Iris pigment epithelial cell (primary cell): ENCODE measurements at regions not wholly inside any gene's neighbourhood (a gene's known extent, or its start where the extent isn't known, plus 50 kb on each side); places are given as distances from the start of the nearest gene placed in this dataset.

Source experiments
- DNase-seq: peaks from one replicate; pipeline ENCODE4 v3.0.0-alpha.2; 2011; ENCODE audit warnings: low read depth

DNA sequence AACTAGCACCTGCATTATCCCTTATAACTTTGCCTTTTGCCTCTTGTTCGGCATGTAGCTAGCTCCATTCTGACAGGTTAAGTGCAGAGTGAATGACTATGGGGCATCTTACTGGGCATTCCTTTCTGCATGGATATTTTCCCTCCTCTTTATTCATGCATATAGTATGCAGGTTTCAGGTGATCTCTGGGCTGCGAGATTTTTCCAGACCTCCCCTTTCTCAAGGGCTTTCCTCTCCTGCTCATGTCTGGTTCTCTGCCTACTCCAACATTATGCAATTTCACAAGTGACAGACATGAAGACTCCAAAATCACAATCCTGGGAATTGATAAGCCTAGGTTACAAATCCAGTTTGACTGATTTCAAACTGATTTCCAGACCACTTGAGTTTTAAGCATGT, 503.8 kb downstream of the NXPH1 start:
- DNase-seq = no peak

DNA sequence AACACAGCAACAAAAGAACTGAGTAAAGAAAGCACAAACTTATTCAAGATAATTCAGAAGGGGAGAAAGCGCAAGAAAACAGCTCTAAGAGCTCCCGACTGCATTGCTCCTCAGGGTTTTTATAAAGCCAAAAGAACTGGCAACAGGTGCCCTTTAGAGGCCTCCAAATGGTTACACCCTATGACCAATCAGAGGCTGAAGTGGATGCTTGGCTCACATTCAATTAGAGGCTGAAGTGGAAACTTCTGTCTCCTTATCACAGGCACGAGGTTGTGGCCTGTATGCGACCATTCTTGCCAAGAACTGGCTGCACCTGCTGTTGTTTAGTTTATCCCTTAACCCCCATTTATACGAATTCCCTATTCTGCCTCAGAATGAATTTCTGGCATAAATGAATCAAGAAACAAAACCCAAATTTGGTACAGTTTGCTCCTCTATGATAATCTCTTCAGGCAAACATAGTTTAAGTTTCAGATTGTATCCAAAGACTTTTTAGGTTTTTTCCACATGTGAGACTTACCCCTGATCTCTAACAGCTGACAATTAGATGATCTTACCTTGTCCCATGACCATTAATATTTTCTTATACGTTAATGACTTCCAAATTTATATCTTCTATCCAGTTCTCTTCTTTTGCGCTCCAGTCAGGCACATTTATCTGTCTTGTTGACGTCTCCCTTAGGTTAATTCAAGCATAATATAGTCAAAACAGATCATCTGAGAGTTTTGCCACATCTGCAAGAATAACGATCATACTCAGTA, 504.8 kb downstream of the NXPH1 start:
- DNase-seq = no peak

DNA sequence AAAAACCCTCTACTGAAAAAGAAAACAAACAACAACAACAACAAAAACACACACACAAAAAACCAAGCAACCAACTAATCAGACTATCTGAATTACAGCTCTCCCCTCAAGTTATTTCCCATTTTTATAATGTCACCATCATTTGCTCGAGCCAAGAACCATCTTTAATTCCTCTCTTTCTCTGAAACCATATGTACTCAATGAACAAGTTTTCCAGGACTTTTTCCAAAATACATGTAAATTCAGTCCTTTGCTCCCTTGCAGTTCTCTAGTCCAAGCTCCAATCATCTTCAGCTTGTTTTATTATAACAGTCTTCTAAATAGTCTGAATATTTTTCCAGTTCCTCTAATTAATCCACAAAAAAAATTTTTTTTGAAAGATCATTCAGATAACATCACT, 506.0 kb downstream of the NXPH1 start:
- DNase-seq = no peak

DNA sequence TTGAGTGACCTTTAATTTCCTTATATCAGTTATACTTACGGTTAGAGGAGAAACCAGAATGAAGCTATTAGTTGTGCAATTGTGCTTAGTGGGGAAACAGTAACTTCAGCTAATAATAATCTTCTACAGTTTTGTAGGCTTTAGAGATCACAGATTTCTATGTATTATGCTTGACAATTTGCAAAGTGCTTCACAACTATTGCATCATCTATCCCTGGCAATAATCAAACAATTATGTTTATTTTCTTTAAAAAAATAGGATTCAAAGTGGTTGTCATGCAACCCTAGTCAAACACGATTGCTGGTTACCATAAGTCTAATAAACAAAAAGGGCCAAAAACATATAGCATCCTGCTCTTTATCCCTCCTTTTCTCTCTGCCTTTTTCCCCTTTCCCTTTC, 530.3 kb downstream of the NXPH1 start:
- DNase-seq = no peak

DNA sequence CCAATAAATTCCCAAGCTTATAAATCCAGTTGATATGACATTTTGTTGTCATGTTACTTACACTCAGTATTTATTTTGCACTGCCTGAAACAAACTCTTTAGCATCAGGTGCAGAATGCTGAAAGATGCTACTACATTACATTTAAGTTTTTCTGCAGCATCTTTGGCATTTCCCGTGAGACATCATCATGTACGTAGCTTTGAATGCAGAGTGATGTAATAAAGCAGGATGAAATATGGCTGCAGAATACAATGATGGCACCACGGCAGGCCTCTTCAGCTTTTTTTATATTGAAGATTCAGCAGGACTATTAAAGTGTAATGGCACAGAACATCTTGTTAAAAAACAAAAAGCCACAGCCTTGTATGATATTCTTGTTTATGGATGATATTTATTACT, 531.8 kb downstream of the NXPH1 start:
- DNase-seq = no peak

DNA sequence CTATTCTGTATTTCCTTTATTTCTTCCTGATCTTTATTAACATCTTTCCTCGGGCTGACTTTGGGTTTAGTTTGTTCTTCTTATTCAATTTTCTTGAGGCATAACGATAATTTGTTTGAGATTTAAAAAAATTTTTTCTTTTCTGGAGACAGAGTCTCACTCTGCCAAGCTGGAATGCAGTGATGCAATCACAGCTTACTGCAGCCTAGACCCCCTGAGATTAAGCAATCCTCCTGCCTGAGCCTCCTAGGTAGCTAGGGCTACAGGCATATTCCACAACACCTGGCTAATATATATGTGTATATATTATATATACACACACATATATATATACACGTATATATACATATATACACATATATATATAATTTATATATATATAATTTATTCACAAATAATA, 540.2 kb downstream of the NXPH1 start:
- no peak for DNase-seq

DNA sequence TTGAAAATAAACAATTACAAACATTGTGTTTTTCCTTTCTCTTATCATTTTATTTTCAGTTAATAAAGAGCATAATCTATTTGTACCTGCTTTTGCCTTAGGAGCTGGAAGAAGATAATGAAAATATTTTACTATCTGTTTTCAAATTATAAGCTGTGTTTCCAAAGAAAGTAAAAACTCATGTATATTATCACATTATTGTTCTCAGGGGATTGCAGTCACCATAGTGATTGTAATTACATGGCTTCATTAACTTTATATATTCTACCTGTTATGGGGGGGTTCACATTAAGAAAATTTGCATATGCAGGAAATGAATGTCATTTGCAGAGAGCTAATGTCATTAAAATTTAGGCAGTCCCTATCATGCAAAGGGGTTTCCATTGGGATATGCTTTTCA, 542.3 kb downstream of the NXPH1 start:
- DNase-seq = no peak

DNA sequence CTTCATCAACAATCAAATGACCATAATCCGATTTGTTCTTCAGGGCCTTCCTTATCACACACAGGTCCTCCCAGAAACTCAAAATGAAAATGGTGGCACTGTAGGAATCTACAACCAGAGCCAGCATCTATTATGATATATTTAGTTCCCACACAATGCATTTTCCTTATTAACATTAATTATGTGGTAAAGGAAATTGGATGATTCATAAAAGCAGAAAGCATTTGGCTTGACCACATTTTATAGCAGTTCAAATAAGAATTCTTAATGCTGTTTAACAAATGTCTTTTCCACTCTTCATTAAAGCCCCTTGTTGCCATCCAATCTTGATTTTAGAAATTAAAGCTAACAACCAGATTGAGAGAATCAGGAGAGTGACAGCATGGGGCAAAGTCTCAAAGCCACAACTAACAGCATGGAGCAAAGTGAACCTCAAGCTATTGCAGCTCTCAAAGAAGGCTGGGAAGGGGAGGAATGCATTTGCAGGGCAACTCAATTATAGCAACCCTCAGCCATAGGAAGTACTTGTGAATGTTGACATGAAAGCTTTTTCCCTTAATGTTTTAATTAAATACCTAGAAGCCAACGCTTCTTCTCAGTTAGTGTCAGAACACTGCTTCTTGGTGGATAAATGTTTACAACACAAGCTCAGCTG, 549.1 kb downstream of the NXPH1 start:
- no peak for DNase-seq

DNA sequence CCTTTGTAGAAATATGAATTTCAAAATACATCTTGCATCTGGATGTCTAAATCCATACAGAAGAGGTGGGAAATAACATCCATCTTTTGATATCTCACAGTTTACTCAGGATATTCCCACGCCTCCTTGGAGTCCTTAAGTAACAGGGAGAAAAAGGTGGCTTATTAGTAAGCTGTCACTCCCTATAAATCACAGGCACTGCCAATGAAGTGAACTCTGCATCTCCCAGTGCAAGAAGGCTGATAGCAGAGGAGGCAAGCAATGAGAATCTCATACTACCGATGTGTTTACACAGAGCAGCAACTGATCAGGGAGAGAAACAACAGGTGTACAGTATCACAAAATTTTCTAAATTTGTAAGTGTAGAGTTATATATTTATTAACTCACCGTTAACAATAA, 551.8 kb downstream of the NXPH1 start:
- DNase-seq = no peak

DNA sequence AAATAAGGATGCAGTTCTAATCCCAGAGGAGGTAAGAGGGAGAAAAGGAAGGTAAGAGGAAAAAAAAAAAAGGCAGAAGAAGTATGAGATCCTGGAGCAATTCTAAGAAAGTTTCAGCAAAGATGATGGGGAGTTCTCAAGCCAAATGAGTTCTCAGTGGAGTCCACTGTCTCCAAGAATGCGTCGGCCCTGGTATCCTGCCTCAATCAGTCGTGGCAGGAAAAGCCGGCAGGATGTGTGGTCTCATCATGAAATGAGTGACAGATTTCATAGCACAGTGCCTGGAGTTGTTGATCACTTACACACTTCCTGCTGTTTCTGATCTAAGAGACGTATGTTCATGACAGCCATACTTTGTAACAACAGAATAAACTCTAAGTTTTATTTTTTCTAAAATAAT, 554.9 kb downstream of the NXPH1 start:
- no peak for DNase-seq

DNA sequence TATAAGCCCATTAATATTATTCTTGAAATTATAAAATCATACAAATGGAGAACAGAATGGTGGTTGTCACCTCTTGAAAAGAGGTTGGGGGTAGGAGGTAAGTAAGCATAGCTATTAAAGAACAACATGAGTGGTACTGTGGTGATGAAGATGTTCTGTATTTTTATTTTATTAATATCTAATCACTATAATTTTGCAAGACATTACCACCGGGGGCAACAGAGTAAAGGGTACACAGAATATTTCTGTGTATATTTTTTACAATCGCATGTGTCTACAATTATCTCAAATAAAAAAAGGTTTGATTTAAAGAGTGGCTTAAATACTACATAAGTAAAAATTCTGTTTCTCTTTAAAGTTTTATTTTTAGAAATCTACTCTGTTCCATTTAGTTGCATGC, 557.8 kb downstream of the NXPH1 start:
- no peak for DNase-seq

DNA sequence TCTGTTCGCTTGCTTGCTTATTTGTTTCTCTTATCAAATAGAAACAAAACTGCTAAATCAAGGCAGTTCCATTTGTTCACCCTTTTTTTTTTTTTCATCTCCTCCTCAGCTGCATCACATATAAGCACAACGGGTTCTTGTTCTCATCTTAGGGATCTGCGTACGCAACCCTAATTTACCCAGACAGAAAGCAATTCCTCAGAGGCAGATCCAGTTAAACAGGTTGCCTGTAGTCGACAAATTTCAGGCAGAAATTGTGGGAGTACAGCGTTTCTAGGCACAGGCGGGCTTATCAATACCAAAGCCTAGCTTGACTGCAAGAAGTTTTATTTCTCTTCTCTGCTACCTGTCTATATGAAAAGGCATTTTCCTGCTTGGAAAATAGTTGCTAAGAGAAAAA, 565.4 kb downstream of the NXPH1 start:
- DNase-seq = no peak

DNA sequence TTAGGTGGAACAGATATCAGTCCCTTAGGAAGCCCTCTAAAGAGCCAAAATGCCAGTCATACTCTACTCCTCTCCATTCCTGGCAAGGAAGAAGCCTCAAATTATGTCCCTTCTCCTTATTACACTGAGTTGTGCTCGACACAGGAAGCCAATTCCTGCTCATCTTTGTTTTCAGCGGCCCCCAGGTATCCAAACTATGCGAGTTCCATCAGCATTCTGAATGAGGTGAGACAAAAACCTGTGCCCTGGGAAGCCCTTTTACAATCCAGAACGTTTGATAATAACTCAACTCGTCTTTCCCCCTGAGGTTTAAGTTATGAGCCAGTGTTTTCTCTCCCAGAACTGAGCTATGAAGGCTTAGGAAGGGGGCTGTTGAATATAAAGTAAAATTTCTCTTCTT, 580.5 kb downstream of the NXPH1 start:
- no peak for DNase-seq

DNA sequence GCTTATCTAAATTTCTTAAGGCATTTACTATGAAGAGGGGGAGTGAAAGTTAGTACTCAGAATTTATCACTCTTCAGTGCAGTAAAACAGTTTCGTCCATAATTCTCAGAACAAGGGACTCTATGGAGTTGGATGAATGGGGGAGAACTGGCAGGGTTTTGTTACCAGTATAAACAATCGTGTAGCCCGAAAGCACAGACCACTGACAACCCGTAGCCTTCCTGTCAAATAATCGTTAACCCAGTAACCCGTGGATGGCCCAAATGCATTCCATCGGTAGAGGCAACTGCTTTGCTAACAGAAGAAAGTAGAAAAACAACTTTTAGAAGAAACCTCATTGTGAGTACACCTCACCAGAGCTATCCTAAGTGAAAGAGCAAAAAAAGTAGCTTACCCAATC, 583.9 kb downstream of the NXPH1 start:
- DNase-seq = no peak

DNA sequence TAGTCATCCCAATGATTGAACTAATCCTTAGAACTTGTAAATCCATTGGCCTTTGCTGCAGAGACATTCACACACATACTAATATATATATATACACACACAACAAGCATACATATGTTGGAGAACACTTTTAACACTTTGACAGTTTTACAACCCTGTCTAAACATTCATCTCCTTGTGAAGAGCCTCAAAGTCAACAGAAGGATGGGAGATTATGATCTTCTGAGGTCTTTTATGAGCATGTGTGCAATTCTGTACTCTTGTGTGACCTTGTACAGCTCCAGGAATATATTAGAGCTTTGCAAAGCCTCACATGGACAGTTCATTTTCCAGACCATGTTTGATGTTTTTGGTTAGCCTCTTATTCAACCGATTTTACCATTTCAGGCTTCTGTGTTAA, 589.0 kb downstream of the NXPH1 start:
- DNase-seq = no peak

DNA sequence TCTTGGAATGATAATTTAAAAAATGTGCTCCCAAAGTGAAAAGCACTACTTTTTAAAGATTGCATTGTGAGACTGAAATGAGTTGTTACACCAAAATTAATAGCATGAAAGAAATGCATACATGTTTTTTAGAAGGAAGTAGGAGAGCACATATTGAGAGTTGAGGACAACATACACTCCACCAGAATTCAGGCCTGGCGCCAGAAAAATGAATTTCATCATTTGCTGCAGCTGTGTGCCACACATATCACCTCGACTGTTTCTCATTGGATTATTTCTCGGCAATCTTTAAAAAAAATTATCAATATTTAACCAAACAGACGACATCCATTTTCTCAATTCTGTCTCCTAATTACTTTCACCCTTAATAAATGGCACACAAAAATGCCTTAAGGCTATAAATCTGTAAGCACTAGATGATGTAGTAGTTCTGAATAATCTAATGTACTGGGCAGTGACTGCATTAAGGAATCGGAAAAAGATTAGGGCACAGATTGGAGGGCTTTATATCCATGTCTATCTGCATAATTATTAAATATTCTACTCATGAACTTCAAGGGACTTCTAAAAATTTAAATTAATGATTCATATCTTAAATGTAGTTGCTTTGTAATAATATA, 590.4 kb downstream of the NXPH1 start:
- no peak for DNase-seq

DNA sequence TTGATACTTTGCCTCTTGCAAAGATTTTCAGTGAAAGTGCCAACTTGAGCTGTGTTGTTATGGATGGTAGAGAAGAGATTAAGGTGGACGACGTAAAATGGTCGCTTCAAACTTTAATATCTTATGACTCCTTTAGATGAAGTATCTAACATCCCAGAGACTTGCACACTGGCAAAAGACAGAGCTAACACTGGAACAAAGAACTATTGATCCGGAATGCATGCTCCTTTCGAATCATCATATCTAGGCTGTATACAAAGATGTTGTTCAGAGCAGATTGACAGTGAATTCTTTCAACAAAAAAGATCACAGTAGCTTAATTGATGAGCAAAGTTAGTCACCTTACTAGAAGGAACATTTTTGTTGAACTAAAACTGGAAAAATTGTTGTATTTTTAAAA, 592.7 kb downstream of the NXPH1 start:
- no peak for DNase-seq

DNA sequence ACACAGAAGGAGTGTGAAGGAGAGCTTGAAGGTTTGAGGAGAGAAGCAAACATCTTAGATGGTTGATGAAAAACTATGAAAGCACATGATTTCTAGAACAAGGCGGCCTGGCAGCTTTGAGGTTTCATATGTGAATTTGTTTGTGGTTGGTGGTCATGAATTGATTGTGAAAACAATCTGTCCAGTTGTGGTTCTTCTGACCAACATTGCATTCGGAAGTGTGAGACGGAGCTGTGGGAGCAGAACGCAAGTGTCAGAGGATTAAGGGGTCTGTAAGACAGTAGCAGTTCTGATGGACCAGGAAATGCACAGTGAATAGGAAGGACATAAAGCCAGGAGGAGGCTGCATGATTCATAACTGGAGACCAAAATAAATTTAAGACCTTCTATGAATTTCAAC, 594.6 kb downstream of the NXPH1 start:
- DNase-seq = no peak

DNA sequence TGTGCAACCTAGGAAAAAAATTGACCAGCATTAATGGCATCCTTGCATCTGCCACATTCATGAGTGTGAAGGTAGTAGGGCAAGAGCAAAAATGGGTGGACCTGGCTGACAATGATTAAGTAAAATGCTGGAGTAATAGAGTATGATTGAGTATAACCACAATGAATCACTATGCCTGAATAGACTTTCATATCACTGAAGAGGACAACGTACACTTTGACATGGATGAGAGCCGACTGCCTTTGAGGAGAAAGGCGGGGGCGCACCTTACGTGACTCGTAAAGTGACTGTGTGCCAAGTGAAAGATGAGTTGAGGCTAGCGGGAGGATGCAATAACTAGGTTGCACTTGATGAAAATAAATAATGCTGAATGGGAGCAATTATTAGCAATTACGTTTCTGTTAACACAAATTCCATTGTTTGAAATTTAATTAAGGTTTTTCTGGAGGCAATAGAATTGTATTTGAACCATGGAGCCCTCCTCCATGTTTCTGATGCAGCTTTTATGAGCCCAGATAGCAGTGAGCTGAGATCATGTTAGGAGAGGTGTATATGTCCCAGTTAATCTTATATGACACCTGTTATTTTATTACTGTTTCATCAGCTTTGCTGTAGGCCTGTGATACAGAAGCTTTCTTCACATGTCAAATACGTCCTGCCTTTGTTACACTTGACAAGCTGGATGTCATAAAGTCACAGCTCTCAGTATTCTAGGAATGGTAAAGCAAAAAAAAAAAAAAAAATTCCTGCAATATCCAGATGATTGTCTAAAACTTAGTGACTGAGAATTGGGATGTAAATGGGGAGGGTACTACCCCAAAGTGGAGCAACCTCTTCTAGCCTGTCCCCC, 596.5 kb downstream of the NXPH1 start:
- DNase-seq = no peak

DNA sequence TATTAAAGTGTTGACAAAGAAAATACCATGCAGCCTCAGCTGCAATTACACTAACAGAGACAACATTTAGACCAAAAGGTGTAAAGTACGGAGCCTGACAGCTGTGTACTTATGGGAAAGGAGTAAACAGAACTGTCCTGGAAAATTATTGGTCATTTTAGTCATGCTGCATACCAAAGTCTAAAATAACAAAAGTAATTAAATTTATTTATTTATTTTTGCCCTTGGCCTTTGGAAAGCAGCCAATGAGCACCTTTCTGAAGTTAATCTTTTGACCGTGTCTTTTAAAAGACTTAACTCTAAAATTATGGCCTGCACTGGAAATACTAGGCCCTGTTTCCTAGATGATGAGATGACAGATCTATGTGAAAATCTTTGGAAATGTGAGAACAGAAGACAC, 597.6 kb downstream of the NXPH1 start:
- DNase-seq = no peak

DNA sequence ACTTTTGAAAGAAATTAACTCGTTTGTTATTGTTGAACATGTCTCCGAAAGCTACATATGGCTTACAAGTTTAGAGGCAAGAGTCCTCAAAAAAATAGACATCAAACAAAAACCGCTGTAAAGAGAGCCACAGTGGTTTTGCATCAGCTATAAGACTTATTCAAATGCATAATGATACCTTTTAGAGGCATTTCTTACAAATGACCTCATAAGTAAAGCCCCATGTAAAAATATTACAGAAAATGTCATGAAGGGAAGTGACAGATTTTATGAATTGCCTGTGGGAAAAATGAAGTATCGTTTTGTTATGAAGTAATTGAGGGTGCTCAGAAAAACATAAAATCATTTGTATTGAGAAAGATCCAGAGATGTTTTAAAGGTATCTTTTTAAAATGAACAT, 598.0 kb downstream of the NXPH1 start:
- no peak for DNase-seq

DNA sequence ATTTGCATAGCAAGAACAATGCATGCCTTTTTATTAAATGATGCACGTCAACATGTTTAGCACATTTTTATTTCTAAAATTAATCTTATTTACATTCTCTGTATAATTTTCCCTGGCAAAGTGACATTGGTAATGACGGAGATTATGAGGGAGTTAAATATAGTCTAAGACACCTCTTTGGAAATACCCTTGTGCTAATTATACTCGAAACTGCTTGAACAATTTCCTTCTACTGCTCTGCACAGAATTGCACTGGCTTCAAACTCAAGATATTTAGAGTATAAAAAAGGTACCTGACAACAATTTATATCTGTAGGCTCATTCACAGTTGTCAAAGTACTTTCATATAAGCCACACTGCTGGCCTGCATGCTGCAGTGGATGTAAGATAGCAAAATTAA, 602.7 kb downstream of the NXPH1 start:
- DNase-seq = no peak
